ENCODE measurements at regions not wholly inside any gene's neighbourhood (a gene's known extent, or its start where the extent isn't known, plus 50 kb on each side); places are given as distances from the start of the nearest gene placed in this dataset.
"Not testable (repeated sequence)": the region's sequence is repeated elsewhere in the genome, so short reads cannot be mapped to it uniquely, and the experiment has no call there.

GRCh38 chrX:1140236-1140681, 72.2 kb downstream of the CRLF2 start:
- DNase-seq = no peak

GRCh38 chrX:1139185-1139500, 73.3 kb downstream of the CRLF2 start:
- no peak for DNase-seq

- DNase-seq = no peak
These were observed 73.8 kb downstream of the CRLF2 start for GRCh38 chrX:1138476-1139184.

GRCh38 chrX:1137531-1137930, 74.9 kb downstream of the CRLF2 start:
- no peak for DNase-seq

GRCh38 chrX:1136582-1136981, 75.9 kb downstream of the CRLF2 start:
- DNase-seq = not testable (repeated sequence)

- no peak for DNase-seq
These were observed 77.5 kb downstream of the CRLF2 start for GRCh38 chrX:1134976-1135375.

- no peak for DNase-seq
These were observed 78.3 kb downstream of the CRLF2 start for GRCh38 chrX:1134156-1134555.

GRCh38 chrX:1126738-1127137, 85.7 kb downstream of the CRLF2 start:
- DNase-seq = no peak

- DNase-seq = no peak
These were observed 87.9 kb downstream of the CRLF2 start for GRCh38 chrX:1124531-1124930.

GRCh38 chrX:1122851-1123250, 89.6 kb downstream of the CRLF2 start:
- not testable (repeated sequence) for DNase-seq

GRCh38 chrX:1119275-1119674, 93.2 kb downstream of the CRLF2 start:
- no peak for DNase-seq

GRCh38 chrX:1118572-1119199, 93.8 kb downstream of the CRLF2 start:
- DNase-seq = no peak

GRCh38 chrX:1115411-1115810, 97.0 kb downstream of the CRLF2 start:
- DNase-seq = not testable (repeated sequence)

GRCh38 chrX:1112321-1112720, 100.1 kb downstream of the CRLF2 start:
- no peak for DNase-seq

GRCh38 chrX:1111601-1112300, 100.7 kb downstream of the CRLF2 start:
- no peak for DNase-seq

GRCh38 chrX:1109580-1110119, 102.8 kb downstream of the CRLF2 start:
- DNase-seq = no peak

- DNase-seq = no peak
These were observed 103.7 kb downstream of the CRLF2 start for GRCh38 chrX:1108501-1109445.

- DNase-seq = no peak
These were observed 105.8 kb downstream of the CRLF2 start for GRCh38 chrX:1106478-1107210.

- no peak for DNase-seq
These were observed 106.6 kb downstream of the CRLF2 start for GRCh38 chrX:1105671-1106419.

GRCh38 chrX:1105031-1105430, 107.4 kb downstream of the CRLF2 start:
- not testable (repeated sequence) for DNase-seq

- no peak for DNase-seq
These were observed 109.1 kb downstream of the CRLF2 start for GRCh38 chrX:1103360-1103759.

Measured in occipital lobe (tissue), 1 donor.